ENCODE measurements at regions not wholly inside any gene's neighbourhood (a gene's known extent, or its start where the extent isn't known, plus 50 kb on each side); places are given as distances from the start of the nearest gene placed in this dataset.

GRCh38 chr5:107011605-107012004 is 659.1 kb downstream of the EFNA5 start:
- Histone ChIP-seq H3K4me1 (ENCODE audit: control insufficient read depth, insufficient read depth, low read length) (no peaks in the 10 kb centered on the region), H3K36me3 (ENCODE audit: control insufficient read depth in 2 of 2, insufficient read depth in 1 of 2, low read length in 2 of 2) (no peaks in the 10 kb centered on the region), H3K27ac (ENCODE audit: extremely low read depth, low read depth, low read length) (no peak overlapping the region), H3K9me3 (ENCODE audit: control insufficient read depth, insufficient read depth, low read depth, low read length) (no peaks in the 10 kb centered on the region), H3K4me3 (ENCODE audit: low read depth, low read length) (no peak overlapping the region)
- ChIA-PET CTCF (no interaction called here), POLR2A (no interaction called here)
- no peak for TF ChIP-seq SP7 (tag by site-specific recombination; IDR thresholded peaks at IDR 0.05)
- TF ChIP-seq ZNF596 (tag by site-specific recombination; IDR thresholded peaks at IDR 0.05), result no peak
- TF ChIP-seq ZNF416 (tag by site-specific recombination; IDR thresholded peaks at IDR 0.05), result no peak

DNA sequence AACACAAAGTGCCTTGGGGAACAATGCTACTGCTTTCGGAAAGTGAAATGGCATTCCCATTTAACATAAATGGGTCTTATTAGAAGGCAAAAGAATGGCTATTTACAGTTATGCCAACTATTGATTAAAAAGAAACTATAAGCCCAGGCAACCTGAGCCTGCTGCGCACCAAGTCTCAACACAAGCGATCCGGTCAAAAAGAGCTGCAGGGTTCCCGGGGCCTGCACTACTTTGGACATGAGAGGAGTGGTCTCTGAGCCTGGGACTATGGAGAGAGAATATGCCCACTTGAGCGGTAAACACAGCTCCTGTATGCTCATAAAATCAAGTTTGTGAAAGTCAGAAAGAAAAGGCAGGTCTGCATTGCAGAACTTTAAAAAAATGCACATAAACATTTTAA is 660.7 kb downstream of the EFNA5 start:
- POLR2A ChIA-PET, result no interaction called here
- CTCF ChIA-PET, result no interaction called here
- Histone ChIP-seq H3K4me1 (ENCODE audit: control insufficient read depth, insufficient read depth, low read length) (no peaks in the 10 kb centered on the region), H3K4me3 (ENCODE audit: low read depth, low read length) (no peak overlapping the region), H3K36me3 (ENCODE audit: control insufficient read depth in 2 of 2, insufficient read depth in 1 of 2, low read length in 2 of 2) (no peaks in the 10 kb centered on the region), H3K9me3 (ENCODE audit: control insufficient read depth, insufficient read depth, low read depth, low read length) (no peaks in the 10 kb centered on the region), H3K27ac (ENCODE audit: extremely low read depth, low read depth, low read length) (no peak overlapping the region)
- no peak for TF ChIP-seq KLF8 (tag by site-specific recombination; IDR thresholded peaks at IDR 0.05)
- TF ChIP-seq KLF7 (tag by site-specific recombination; IDR thresholded peaks at IDR 0.05; ENCODE audit: borderline replicate concordance), result no peak
- TF ChIP-seq ZNF423 (tag by site-specific recombination; IDR thresholded peaks at IDR 0.05), result no peak
- TF ChIP-seq, protein P1, sequence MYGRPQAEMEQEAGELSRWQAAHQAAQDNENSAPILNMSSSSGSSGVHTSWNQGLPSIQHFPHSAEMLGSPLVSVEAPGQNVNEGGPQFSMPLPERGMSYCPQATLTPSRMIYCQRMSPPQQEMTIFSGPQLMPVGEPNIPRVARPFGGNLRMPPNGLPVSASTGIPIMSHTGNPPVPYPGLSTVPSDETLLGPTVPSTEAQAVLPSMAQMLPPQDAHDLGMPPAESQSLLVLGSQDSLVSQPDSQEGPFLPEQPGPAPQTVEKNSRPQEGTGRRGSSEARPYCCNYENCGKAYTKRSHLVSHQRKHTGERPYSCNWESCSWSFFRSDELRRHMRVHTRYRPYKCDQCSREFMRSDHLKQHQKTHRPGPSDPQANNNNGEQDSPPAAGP (tag by site-specific recombination; IDR thresholded peaks at IDR 0.05), result no peak

- no peaks in the 10 kb centered on the region for H3K4me1 ChIP-seq (ENCODE audit: control insufficient read depth, insufficient read depth, low read length)
- no peak overlapping the region for H3K4me3 ChIP-seq (ENCODE audit: low read depth, low read length)
- H3K9me3 ChIP-seq (ENCODE audit: control insufficient read depth, insufficient read depth, low read depth, low read length), result no peaks in the 10 kb centered on the region
- H3K27ac ChIP-seq (ENCODE audit: extremely low read depth, low read depth, low read length), result no peak overlapping the region
- TF ChIP-seq ZBTB7A (tag by site-specific recombination; IDR thresholded peaks at IDR 0.05; ENCODE audit: low read depth) (no peak), FEZF1 (tag by site-specific recombination; IDR thresholded peaks at IDR 0.05) (0 out of 2 replicates have a peak, but pooled peaks have one; percentile 7), ZSCAN30 (tag by site-specific recombination; IDR thresholded peaks at IDR 0.05) (no peak)
- POLR2A ChIA-PET, result no interaction called here
- no peaks in the 10 kb centered on the region for H3K36me3 ChIP-seq (ENCODE audit: control insufficient read depth in 2 of 2, insufficient read depth in 1 of 2, low read length in 2 of 2)
- CTCF ChIA-PET, result no interaction called here
These were observed 665.1 kb downstream of the EFNA5 start for GRCh38 chr5:107005653-107006052.

GRCh38 chr5:107005161-107005560 is 665.6 kb downstream of the EFNA5 start:
- Histone ChIP-seq H3K9me3 (ENCODE audit: control insufficient read depth, insufficient read depth, low read depth, low read length) (no peaks in the 10 kb centered on the region), H3K4me1 (ENCODE audit: control insufficient read depth, insufficient read depth, low read length) (no peaks in the 10 kb centered on the region), H3K27ac (ENCODE audit: extremely low read depth, low read depth, low read length) (no peak overlapping the region), H3K4me3 (ENCODE audit: low read depth, low read length) (no peak overlapping the region), H3K36me3 (ENCODE audit: control insufficient read depth in 2 of 2, insufficient read depth in 1 of 2, low read length in 2 of 2) (no peaks in the 10 kb centered on the region)
- CTCF ChIA-PET, result no interaction called here
- TF ChIP-seq ZNF394 (tag by site-specific recombination; IDR thresholded peaks at IDR 0.05; ENCODE audit: borderline replicate concordance) (no peak), TCF7L2 (IDR thresholded peaks at IDR 0.05; ENCODE audit: borderline replicate concordance, low read depth, low read length) (no peak), ZSCAN5A (tag by site-specific recombination; IDR thresholded peaks at IDR 0.05) (no peak), ZSCAN30 (tag by site-specific recombination; IDR thresholded peaks at IDR 0.05) (no peak), ZNF558 (tag by site-specific recombination; IDR thresholded peaks at IDR 0.05) (no peak)
- POLR2A ChIA-PET, result no interaction called here

GRCh38 chr5:107002115-107002514 is 668.6 kb downstream of the EFNA5 start:
- ChIA-PET POLR2A (no interaction called here), CTCF (interaction anchor here (0.6 kb wide), 1 partner anchor 16 kb away, joined by 3 read pairs; no protein-coding TSS in a partner anchor)
- Histone ChIP-seq H3K4me1 (ENCODE audit: control insufficient read depth, insufficient read depth, low read length) (no peaks in the 10 kb centered on the region), H3K9me3 (ENCODE audit: control insufficient read depth, insufficient read depth, low read depth, low read length) (no peaks in the 10 kb centered on the region), H3K27ac (ENCODE audit: extremely low read depth, low read depth, low read length) (no peak overlapping the region), H3K36me3 (ENCODE audit: control insufficient read depth in 2 of 2, insufficient read depth in 1 of 2, low read length in 2 of 2) (no peaks in the 10 kb centered on the region), H3K4me3 (ENCODE audit: low read depth, low read length) (no peak overlapping the region)
- TF ChIP-seq ZNF266 (tag by site-specific recombination; IDR thresholded peaks at IDR 0.05; ENCODE audit: low read depth), result no peak
- no peak for TF ChIP-seq ZNF777 (tag by site-specific recombination; IDR thresholded peaks at IDR 0.05; ENCODE audit: borderline replicate concordance)
- no peak for TF ChIP-seq SP3 (tag by site-specific recombination; IDR thresholded peaks at IDR 0.05)
- TF ChIP-seq ZBTB44 (tag by site-specific recombination; IDR thresholded peaks at IDR 0.05), result no peak
- no peak for TF ChIP-seq ZNF585B (tag by site-specific recombination; IDR thresholded peaks at IDR 0.05)
- no peak for TF ChIP-seq REPIN1 (tag by site-specific recombination; IDR thresholded peaks at IDR 0.05; ENCODE audit: low read depth)
- TF ChIP-seq BCL11A (tag by site-specific recombination; IDR thresholded peaks at IDR 0.05; ENCODE audit: low read depth), result no peak

All from HEK293 (cell line).